MM.1S (cell line): ENCODE measurements at regions not wholly inside any gene's neighbourhood (a gene's known extent, or its start where the extent isn't known, plus 50 kb on each side); places are given as distances from the start of the nearest gene placed in this dataset.

ENCODE experiments used
- DNase-seq: peaks from one replicate; pipeline ENCODE4 v3.0.0-alpha.2; 2015
- H2AFZ ChIP-seq: fragments of 300-600 bp; sonication (generic); 2 replicates; pipeline ENCODE4 v1.6.0; 2016; ENCODE audit warnings: antibody characterized with exemption, low read length
- H3F3A ChIP-seq: fragments of 300-600 bp; sonication (generic); 2 replicates; pipeline ENCODE4 v1.6.1; 2016; ENCODE audit warnings: mild to moderate bottlenecking, antibody characterized with exemption, low read length, moderate library complexity, mixed read lengths; ENCODE audit not compliant: insufficient read depth
- H3K27ac ChIP-seq: fragments of 300-600 bp; sonication (generic); 2 replicates; pipeline ENCODE4 v1.5.1; 2016; ENCODE audit warnings: mild to moderate bottlenecking, low read length
- H3K27me3 ChIP-seq: fragments of 300-600 bp; sonication (generic); replicated peaks from 2 replicates; pipeline ENCODE4 v1.6.0; 2016; ENCODE audit warnings: low read length; ENCODE audit not compliant: insufficient read depth
- H3K36me3 ChIP-seq: fragments of 300-600 bp; sonication (generic); replicated peaks from 2 replicates; pipeline ENCODE4 v1.6.1; 2016; ENCODE audit warnings: mild to moderate bottlenecking, low read length, mixed read lengths; ENCODE audit not compliant: insufficient read depth
- H3K4me1 ChIP-seq: fragments of 300-600 bp; sonication (generic); 2 replicates; pipeline ENCODE4 v1.6.1; 2016; ENCODE audit warnings: low read length, mixed read lengths
- H3K4me2 ChIP-seq: fragments of 300-600 bp; sonication (generic); 2 replicates; pipeline ENCODE4 v1.6.0; 2016; ENCODE audit warnings: low read depth, low read length
- H3K4me3 ChIP-seq: fragments of 300-600 bp; sonication (generic); 2 replicates; pipeline ENCODE4 v1.5.1; 2016; ENCODE audit warnings: low read length, mixed read lengths
- H3K79me2 ChIP-seq: fragments of 300-600 bp; sonication (generic); 2 replicates; pipeline ENCODE4 v1.6.1; 2016; ENCODE audit warnings: mixed run types, low read length, mixed read lengths
- H3K9ac ChIP-seq: fragments of 300-600 bp; sonication (generic); 2 replicates; pipeline ENCODE4 v1.6.1; 2016; ENCODE audit warnings: low read length, mixed read lengths
- H3K9me2 ChIP-seq: fragments of 300-600 bp; sonication (generic); replicated peaks from 2 replicates; pipeline ENCODE4 v1.6.1; 2016; ENCODE audit warnings: mild to moderate bottlenecking, low read length, mixed read lengths; ENCODE audit not compliant: insufficient read depth
- H3K9me3 ChIP-seq: fragments of 300-600 bp; sonication (generic); replicated peaks from 2 replicates; pipeline ENCODE4 v1.6.1; 2016; ENCODE audit warnings: mild to moderate bottlenecking, low read length, mixed read lengths; ENCODE audit not compliant: insufficient read depth
- H4K20me1 ChIP-seq: fragments of 300-600 bp; sonication (generic); 2 replicates; pipeline ENCODE4 v1.6.1; 2016; ENCODE audit warnings: mild to moderate bottlenecking, low read length, moderate library complexity, mixed read lengths; ENCODE audit not compliant: insufficient read depth
- CTCF ChIP-seq: fragments of 300-600 bp; sonication (generic); IDR thresholded peaks from 2 replicates; pipeline ENCODE4 v1.5.1; 2016; ENCODE audit warnings: antibody characterized with exemption, low read length, mixed read lengths
- EZH2 ChIP-seq: fragments of 300-600 bp; sonication (generic); optimal IDR thresholded peaks from 2 replicates; pipeline ENCODE3; 2017; ENCODE audit warnings: low read depth, mild to moderate bottlenecking, antibody characterized with exemption, low read length, mixed read lengths
- EZH2phosphoT487 ChIP-seq: fragments of 300-600 bp; sonication (generic); IDR thresholded peaks from 2 replicates; pipeline ENCODE4 v1.6.1; 2018; ENCODE audit warnings: antibody characterized with exemption, low read length

- no peaks in the 10 kb centered on the region for H3K79me2 ChIP-seq
- TF ChIP-seq EZH2phosphoT487 = no peak
- TF ChIP-seq CTCF = no peak
- no peak for TF ChIP-seq EZH2
- no peaks in the 10 kb centered on the region for H3K9me2 ChIP-seq
Observed at GRCh38 chr13:61113140-61113658, 302.4 kb downstream of the PCDH20 start.

GRCh38 chr13:61111529-61111928 is 304.1 kb downstream of the PCDH20 start:
- Histone ChIP-seq H3K36me3 (no peaks in the 10 kb centered on the region), H3F3A (no peaks in the 10 kb centered on the region), H3K4me1 (no peaks in the 10 kb centered on the region), H3K27ac (no peak overlapping the region), H3K4me2 (no peak overlapping the region), H2AFZ (no peak overlapping the region), H3K4me3 (no peak overlapping the region), H4K20me1 (no peaks in the 10 kb centered on the region), H3K9me2 (no peaks in the 10 kb centered on the region), H3K9ac (no peak overlapping the region), H3K79me2 (no peaks in the 10 kb centered on the region), H3K27me3 (no peaks in the 10 kb centered on the region), H3K9me3 (no peaks in the 10 kb centered on the region)
- no peak for DNase-seq
- no peak for TF ChIP-seq CTCF
- no peak for TF ChIP-seq EZH2phosphoT487
- TF ChIP-seq EZH2 = no peak

More at GRCh38 chr13:61113140-61113658, 302.4 kb downstream of the PCDH20 start:
- Histone ChIP-seq H3F3A (no peaks in the 10 kb centered on the region), H3K27ac (no peak overlapping the region), H3K4me3 (no peak overlapping the region), H3K9ac (no peak overlapping the region), H3K4me2 (no peak overlapping the region), H2AFZ (no peak overlapping the region), H3K9me3 (no peaks in the 10 kb centered on the region), H3K36me3 (no peaks in the 10 kb centered on the region), H3K27me3 (no peaks in the 10 kb centered on the region), H3K4me1 (no peaks in the 10 kb centered on the region), H4K20me1 (no peaks in the 10 kb centered on the region)
- DNase-seq = no peak

GRCh38 chr13:61110732-61111131 is 304.9 kb downstream of the PCDH20 start:
- no peaks in the 10 kb centered on the region for H4K20me1 ChIP-seq
- no peak for DNase-seq
- no peaks in the 10 kb centered on the region for H3K9me2 ChIP-seq
- H3F3A ChIP-seq = no peaks in the 10 kb centered on the region
- no peaks in the 10 kb centered on the region for H3K36me3 ChIP-seq
- H2AFZ ChIP-seq = no peak overlapping the region
- no peak overlapping the region for H3K4me3 ChIP-seq
- no peaks in the 10 kb centered on the region for H3K9me3 ChIP-seq
- H3K27ac ChIP-seq = no peak overlapping the region
- H3K9ac ChIP-seq = no peak overlapping the region
- no peaks in the 10 kb centered on the region for H3K79me2 ChIP-seq
- no peaks in the 10 kb centered on the region for H3K27me3 ChIP-seq
- no peak for TF ChIP-seq EZH2phosphoT487
- TF ChIP-seq CTCF = no peak
- no peak for TF ChIP-seq EZH2
- no peaks in the 10 kb centered on the region for H3K4me1 ChIP-seq
- H3K4me2 ChIP-seq = no peak overlapping the region
